Activated naive CD8-positive, alpha-beta T cell treated with anti-CD3 and anti-CD28 coated beads, Interleukin-2, amount 10 ng/mL, durations not matched to agents 7 days and 5 days (primary cell): ENCODE measurements at regions not wholly inside any gene's neighbourhood (a gene's known extent, or its start where the extent isn't known, plus 50 kb on each side); places are given as distances from the start of the nearest gene placed in this dataset.

Source experiments
- ATAC-seq: fragments of 150-1000 bp; cut with Tn5 transposase; one replicate; pipeline ENCODE4 v1.10.0; 2021; ENCODE audit warnings: low read depth, moderate library complexity
- POLR2A ChIA-PET: fragments of 350-600 bp; sonication (Branson Sonifier 250); formaldehyde crosslinking; loops from one replicate; lab custom pipeline; 2021; ENCODE audit warnings: antibody characterized with exemption; lab: Charles Lee
- DNase-seq: peaks from one replicate; pipeline ENCODE4 v3.0.0; 2021
- H3K27ac Mint-ChIP-seq: one replicate; pipeline ENCODE4 v1.8.0; 2022; ENCODE audit warnings: mild to moderate bottlenecking, mixed read lengths
- H3K27me3 Mint-ChIP-seq: one replicate; pipeline ENCODE4 v1.8.0; 2022; ENCODE audit warnings: mild to moderate bottlenecking, moderate library complexity, mixed read lengths
- H3K36me3 Mint-ChIP-seq: one replicate; pipeline ENCODE4 v1.8.0; 2021; ENCODE audit warnings: mild to moderate bottlenecking, mixed read lengths
- H3K4me1 Mint-ChIP-seq: one replicate; pipeline ENCODE4 v1.8.0; 2021; ENCODE audit warnings: mixed read lengths
- H3K4me3 Mint-ChIP-seq: one replicate; pipeline ENCODE4 v1.8.0; 2022; ENCODE audit warnings: mild to moderate bottlenecking, moderate library complexity, mixed read lengths
- H3K9me3 Mint-ChIP-seq: one replicate; pipeline ENCODE4 v1.8.0; 2021; ENCODE audit warnings: mixed read lengths

DNA sequence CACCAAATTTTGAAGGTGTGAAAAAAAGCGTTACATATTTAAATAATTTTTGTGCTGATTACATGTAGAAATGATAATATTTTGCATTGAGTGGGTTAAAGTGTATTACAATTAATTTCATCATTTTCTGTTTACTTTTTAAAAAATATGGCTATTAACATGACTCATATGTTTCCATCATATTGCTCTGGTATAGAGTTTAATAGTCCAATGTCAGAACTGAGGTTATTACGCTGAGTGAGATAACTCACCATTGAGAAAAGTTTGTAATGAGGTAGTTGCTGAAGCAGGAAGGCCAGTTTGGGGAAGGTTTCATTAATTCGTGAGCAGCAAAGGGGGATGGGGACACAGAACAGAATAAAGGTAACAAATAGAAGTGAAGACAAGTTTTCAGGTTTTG is 865.7 kb upstream of the MGAT4C start:
- Mint-ChIP-seq H3K4me3 (no peak overlapping the region), H3K9me3 (peaks cover 5% of the 10 kb centered on the region), H3K4me1 (no peaks in the 10 kb centered on the region), H3K27ac (no peak overlapping the region), H3K36me3 (no peaks in the 10 kb centered on the region), H3K27me3 (no peaks in the 10 kb centered on the region)
- DNase-seq (no peak), ATAC-seq (no peak)
- POLR2A ChIA-PET, result no interaction called here

DNA sequence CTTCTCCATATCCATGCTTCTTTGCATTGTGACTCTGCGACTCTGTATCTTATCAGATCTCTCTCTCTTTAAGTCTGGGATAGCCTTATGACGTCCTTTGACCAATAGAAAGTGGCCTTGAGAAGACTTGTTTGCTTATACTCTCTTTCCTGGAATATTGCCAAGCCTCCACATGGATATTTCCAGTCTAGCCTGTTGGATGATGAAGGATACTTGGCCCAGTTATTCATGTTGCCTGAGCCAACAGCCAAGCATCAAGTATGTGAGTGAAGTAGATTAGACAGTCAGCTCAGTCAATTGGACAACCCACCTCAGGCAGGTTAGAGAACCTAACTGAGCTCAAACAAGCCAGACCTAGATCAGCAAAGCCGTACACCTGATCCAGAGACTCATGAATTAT is 864.2 kb upstream of the MGAT4C start:
- Mint-ChIP-seq H3K9me3 (peaks cover 5% of the 10 kb centered on the region), H3K36me3 (no peaks in the 10 kb centered on the region), H3K4me3 (no peak overlapping the region), H3K4me1 (no peaks in the 10 kb centered on the region), H3K27ac (no peak overlapping the region), H3K27me3 (no peaks in the 10 kb centered on the region)
- POLR2A ChIA-PET, result no interaction called here
- ATAC-seq (no peak), DNase-seq (no peak)

DNA sequence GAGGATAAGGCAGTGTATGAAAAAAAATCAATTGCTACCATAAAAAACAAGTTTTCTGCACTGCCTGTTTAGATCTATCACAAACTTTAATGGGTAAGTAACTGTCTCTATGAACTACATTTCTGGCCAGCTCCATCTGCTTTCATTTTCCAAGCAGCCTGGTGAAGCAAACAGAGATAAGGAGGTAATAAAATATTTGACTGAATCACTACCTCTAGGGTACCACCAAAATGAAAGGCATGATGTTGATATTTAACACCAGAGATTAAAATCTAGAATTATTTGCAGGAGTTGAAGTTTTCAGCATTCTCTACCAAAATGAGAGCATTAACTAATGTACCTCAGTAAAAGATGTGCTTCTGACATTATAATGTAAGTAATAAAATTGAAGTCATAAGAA is 863.5 kb upstream of the MGAT4C start:
- POLR2A ChIA-PET, result no interaction called here
- no peak for ATAC-seq
- H3K27me3 Mint-ChIP-seq, result no peaks in the 10 kb centered on the region
- H3K27ac Mint-ChIP-seq, result no peak overlapping the region
- H3K4me3 Mint-ChIP-seq, result no peak overlapping the region
- no peaks in the 10 kb centered on the region for H3K36me3 Mint-ChIP-seq
- peaks cover 3% of the 10 kb centered on the region for H3K9me3 Mint-ChIP-seq
- DNase-seq, result no peak
- H3K4me1 Mint-ChIP-seq, result no peaks in the 10 kb centered on the region

DNA sequence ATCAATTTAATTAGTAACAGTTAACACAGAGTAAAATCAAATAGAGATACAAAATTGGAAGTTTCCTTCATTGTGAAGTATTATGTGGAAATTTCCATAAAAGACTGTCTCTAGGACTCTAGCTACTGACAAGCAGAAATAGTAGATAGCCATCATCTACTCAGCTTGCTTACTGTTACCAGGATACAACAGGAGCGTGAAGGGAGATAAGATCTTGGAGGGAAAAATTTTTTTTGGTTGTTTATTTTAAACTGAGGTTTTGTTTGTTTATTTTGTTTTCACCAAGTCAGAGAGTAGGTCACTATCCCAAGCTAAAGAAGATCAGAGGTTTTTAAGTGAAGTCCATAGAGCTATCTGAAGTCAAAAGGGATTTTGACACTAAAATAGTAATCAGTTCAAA is 861.3 kb upstream of the MGAT4C start:
- H3K36me3 Mint-ChIP-seq, result no peaks in the 10 kb centered on the region
- DNase-seq (no peak), ATAC-seq (no peak)
- H3K27ac Mint-ChIP-seq, result no peak overlapping the region
- peaks cover 2% of the 10 kb centered on the region for H3K9me3 Mint-ChIP-seq
- POLR2A ChIA-PET, result no interaction called here
- H3K27me3 Mint-ChIP-seq, result no peaks in the 10 kb centered on the region
- no peaks in the 10 kb centered on the region for H3K4me1 Mint-ChIP-seq
- H3K4me3 Mint-ChIP-seq, result no peak overlapping the region

DNA sequence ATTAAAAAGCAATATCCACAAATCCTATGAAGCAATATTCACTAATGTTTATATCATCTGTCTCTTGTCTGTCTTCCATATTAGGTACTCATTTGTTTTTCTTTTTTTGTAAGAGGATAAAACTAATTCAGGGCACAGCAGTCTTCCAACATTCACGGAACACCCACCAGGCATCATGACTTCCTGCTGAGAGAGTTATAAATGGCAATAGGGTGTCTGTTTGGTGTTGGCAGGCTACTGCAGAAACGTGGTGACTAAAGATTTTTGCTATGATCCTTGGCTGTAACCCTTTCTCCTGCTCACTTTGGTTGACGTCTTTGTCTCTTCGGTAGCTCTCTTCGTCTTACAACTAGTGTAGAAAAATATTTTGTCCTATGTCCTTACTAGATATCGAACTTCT is 860.6 kb upstream of the MGAT4C start:
- Mint-ChIP-seq H3K4me1 (no peaks in the 10 kb centered on the region), H3K9me3 (peaks cover 2% of the 10 kb centered on the region), H3K27me3 (no peaks in the 10 kb centered on the region), H3K4me3 (no peak overlapping the region), H3K27ac (no peak overlapping the region), H3K36me3 (no peaks in the 10 kb centered on the region)
- ATAC-seq (no peak), DNase-seq (no peak)
- POLR2A ChIA-PET, result no interaction called here

DNA sequence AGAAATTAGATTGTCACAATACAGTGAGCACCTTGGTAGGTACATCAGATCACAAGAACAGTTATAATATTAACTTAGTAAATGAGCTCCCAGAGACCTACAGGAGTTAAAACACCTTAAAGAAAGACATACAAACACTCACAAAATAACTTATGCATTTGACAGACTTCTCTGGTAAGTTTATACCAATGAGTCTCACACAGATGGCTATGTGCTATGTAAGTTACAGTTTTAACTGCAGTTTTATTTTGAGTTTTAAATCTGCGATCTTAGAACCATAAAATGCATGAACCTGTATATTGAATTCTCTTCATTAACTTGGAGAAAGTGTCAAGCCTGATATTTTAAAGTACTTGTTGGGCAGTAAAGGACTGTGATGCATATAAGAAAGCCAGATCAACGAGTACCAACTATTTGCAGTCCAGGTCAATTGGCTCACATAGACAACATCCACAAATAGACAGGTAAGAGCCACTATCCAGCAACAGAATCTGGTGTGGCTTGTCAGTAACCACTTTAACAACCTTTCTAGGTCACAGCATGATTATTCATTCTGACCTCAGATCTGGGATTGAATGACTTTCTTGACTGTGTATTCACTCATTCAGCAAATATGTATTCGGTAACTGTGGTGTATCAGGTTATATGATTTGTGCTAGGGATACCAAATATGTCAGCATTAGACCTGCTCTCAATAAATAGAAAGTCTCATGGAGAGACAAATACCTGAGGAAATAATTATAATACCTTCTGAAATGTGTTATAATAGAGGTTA is 856.6 kb upstream of the MGAT4C start:
- no peak for ATAC-seq
- Mint-ChIP-seq H3K36me3 (no peaks in the 10 kb centered on the region), H3K4me1 (no peaks in the 10 kb centered on the region), H3K27ac (no peak overlapping the region), H3K27me3 (no peaks in the 10 kb centered on the region), H3K4me3 (no peak overlapping the region), H3K9me3 (peaks cover 2% of the 10 kb centered on the region)
- no peak for DNase-seq
- POLR2A ChIA-PET, result no interaction called here

DNA sequence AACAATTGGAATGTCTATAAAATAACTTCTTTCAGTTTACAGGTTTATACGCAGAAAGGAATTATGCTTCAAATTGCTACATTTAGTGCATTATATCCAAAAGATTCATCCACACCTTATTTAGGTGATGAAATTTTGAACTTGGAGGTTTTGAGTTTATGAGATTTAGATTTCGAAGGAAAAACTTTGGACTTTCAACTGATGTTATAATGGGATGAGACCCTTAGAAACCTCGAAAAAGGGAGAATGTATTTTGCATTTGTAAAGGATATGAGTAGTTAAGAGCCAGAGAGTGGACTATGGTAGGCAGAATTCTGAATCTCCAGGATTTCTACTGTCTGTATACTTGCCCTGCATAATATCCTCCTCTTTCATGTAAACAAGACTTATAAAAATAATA is 851.6 kb upstream of the MGAT4C start:
- no peak for ATAC-seq
- no peaks in the 10 kb centered on the region for H3K9me3 Mint-ChIP-seq
- DNase-seq, result no peak

DNA sequence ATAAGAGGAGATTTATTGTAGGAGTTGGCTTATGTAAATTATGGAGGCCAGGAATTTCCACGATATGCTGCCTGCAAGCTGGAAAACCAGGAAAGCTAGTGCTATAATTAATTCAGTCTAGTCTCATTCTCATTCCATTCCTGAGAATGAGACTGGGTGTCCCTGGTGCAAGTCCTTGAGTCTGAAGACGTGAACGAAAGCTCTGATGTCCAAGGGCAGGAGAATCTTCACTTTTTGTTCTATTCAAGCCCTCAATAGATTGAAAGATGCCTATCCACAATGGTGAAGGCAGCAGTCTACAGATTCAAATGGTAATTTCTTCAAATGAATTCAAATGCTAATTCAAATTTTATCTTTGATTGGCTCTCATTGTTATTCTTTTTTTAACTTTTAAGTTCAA is 851.1 kb upstream of the MGAT4C start:
- ATAC-seq (no peak), DNase-seq (no peak)
- Mint-ChIP-seq H3K36me3 (no peaks in the 10 kb centered on the region), H3K4me1 (no peaks in the 10 kb centered on the region), H3K27me3 (no peaks in the 10 kb centered on the region), H3K9me3 (no peaks in the 10 kb centered on the region), H3K27ac (no peak overlapping the region), H3K4me3 (no peak overlapping the region)
- POLR2A ChIA-PET, result no interaction called here

More for the DNA sequence above, 851.6 kb upstream of the MGAT4C start:
- Mint-ChIP-seq H3K4me3 (no peak overlapping the region), H3K27me3 (no peaks in the 10 kb centered on the region), H3K36me3 (no peaks in the 10 kb centered on the region), H3K27ac (no peak overlapping the region), H3K4me1 (no peaks in the 10 kb centered on the region)
- POLR2A ChIA-PET, result no interaction called here

DNA sequence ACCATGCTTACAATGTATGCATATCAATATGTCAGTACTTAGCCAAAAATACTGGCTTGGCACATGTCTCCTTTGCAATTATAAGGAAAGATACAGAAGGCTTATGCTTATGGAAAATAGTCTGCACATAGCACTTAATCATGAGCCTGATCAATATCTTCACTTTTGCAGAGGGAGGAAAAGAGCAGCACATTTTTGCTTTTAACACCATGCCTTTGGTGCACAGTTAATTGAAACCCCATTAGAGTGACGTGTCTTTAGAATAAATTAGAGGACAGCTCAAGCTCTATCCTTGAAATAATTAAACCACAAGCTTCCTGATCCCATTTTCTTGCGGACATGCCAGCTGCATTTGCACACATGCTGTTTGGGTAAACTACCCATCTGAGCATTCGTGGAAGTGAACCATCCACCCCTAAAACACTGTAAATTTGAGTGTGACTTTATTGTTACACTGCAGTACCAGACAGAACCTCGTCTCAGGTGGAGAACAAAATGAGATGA is 839.9 kb upstream of the MGAT4C start:
- H3K4me3 Mint-ChIP-seq, result no peak overlapping the region
- no peak overlapping the region for H3K27ac Mint-ChIP-seq
- no peaks in the 10 kb centered on the region for H3K9me3 Mint-ChIP-seq
- POLR2A ChIA-PET, result no interaction called here
- no peaks in the 10 kb centered on the region for H3K27me3 Mint-ChIP-seq
- no peak for ATAC-seq
- DNase-seq, result no peak
- no peaks in the 10 kb centered on the region for H3K4me1 Mint-ChIP-seq
- no peaks in the 10 kb centered on the region for H3K36me3 Mint-ChIP-seq

DNA sequence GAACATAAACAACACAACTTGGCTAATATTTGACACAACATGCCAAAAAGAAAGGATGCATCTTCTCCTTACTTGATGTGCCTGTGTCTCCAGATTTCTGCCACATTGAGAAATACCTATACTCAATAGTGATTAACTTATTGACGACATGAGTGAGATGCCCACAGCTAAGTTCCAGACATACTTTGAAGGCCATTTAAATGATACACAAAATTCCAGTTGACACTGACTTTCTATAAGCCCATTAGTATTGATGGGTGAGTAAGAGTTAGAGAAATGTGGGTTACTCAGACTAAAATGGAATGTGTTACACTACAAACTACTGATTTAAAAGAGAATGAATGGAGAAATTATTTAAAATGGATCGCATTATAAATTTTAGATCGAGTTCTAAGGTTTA is 838.2 kb upstream of the MGAT4C start:
- DNase-seq (no peak), ATAC-seq (no peak)
- no peak overlapping the region for H3K27ac Mint-ChIP-seq
- POLR2A ChIA-PET, result no interaction called here
- H3K4me3 Mint-ChIP-seq, result no peak overlapping the region
- no peaks in the 10 kb centered on the region for H3K27me3 Mint-ChIP-seq
- no peaks in the 10 kb centered on the region for H3K9me3 Mint-ChIP-seq
- H3K36me3 Mint-ChIP-seq, result no peaks in the 10 kb centered on the region
- H3K4me1 Mint-ChIP-seq, result no peaks in the 10 kb centered on the region

DNA sequence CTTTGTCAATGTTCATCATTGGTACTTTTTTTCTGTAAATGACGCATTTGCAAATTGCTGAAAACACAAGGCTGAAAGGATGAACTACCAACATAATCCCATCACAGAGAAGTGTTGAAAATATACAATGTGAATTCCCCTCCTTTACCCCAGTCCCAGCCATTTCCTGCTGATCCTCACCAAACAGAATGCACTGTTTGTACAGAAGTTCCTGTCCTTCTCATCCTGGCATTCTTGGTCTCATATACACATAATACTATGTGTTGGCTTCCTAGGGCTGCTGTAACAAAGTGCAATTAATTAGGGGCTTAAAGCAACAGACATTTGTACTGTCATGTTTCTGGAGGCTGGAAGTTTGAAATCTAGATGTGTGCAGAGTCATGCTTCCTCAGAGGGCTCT is 836.2 kb upstream of the MGAT4C start:
- H3K36me3 Mint-ChIP-seq, result no peaks in the 10 kb centered on the region
- H3K27me3 Mint-ChIP-seq, result no peaks in the 10 kb centered on the region
- no peaks in the 10 kb centered on the region for H3K9me3 Mint-ChIP-seq
- no peak for ATAC-seq
- H3K4me3 Mint-ChIP-seq, result no peak overlapping the region
- DNase-seq, result no peak
- no peak overlapping the region for H3K27ac Mint-ChIP-seq
- H3K4me1 Mint-ChIP-seq, result no peaks in the 10 kb centered on the region
- POLR2A ChIA-PET, result no interaction called here

DNA sequence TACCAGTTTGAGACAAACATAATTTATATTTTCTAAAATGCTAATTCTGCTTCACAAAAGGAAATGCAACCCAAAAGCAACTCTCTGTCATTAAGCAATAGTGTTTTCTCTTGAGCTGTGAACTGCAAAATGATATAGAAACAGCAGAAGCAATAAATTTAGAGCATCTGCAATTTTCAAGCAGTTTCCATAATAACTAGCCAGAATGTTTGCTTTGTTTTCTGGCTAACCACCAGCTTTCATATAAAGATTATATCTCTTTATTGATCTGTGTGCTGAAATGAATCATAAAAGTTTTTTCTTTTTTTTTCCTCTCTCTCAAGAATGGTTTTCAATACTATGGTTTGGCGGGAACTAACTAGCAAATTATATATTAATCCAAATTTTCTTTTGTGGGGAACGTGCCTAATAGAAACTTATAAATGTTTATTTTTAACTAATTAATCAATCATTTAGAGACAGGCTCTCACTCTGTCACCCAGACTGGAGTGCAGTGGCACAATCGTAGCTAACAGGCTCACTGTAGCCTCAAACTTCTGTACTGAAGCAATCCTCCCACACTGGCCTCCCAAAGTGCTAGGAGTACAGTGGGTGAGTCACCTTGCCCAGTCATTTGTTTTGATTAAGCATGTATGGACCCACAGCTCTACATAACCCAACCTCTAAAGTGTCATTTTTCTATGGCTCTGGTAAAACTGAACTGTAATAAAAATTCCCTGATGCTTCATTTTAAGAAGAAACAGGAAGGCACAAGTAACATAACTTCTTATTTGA is 830.1 kb upstream of the MGAT4C start:
- peaks cover 1% of the 10 kb centered on the region for H3K9me3 Mint-ChIP-seq
- no peaks in the 10 kb centered on the region for H3K27me3 Mint-ChIP-seq
- POLR2A ChIA-PET, result no interaction called here
- DNase-seq (no peak), ATAC-seq (no peak)
- H3K4me1 Mint-ChIP-seq, result no peaks in the 10 kb centered on the region
- no peak overlapping the region for H3K4me3 Mint-ChIP-seq
- H3K36me3 Mint-ChIP-seq, result no peaks in the 10 kb centered on the region
- no peak overlapping the region for H3K27ac Mint-ChIP-seq

DNA sequence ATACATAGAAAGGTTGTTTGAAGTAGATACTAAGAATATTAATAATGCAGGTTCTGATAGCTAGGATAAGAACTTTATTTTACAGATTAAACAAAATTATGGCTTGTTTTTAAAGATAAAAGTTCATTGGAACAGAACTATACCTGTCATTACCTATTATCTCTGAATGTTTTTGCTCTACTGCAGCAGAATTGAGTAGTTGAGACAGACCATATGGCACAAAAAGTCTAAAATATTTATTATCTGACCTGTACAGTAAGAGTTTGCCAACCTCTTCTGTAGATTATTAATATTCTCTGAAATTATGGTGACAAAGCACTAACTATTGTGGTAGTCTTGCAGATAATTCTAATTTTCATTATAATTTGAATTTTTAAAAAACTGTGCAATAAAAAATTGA is 829.1 kb upstream of the MGAT4C start:
- Mint-ChIP-seq H3K4me1 (no peaks in the 10 kb centered on the region), H3K9me3 (peaks cover 1% of the 10 kb centered on the region), H3K27ac (no peak overlapping the region), H3K36me3 (no peaks in the 10 kb centered on the region), H3K27me3 (no peaks in the 10 kb centered on the region), H3K4me3 (no peak overlapping the region)
- DNase-seq (no peak), ATAC-seq (no peak)
- POLR2A ChIA-PET, result no interaction called here

DNA sequence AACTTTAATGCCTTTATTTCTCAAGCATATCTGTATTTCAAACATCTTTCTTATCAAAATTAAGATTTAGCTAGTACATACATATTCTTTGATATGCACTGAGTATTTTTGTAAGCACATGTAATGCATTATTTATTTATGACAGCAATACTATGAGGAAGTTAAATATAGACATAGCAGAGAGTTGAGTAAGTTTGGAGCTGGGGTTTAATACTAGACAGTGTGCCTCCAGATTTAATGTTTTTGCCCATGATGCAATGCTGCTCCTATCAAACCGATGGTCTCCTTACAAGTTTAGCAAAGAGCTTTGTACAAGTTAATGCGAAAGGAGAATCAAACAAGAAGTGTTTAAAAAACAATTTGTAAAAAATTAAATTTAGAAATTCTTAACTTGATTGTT is 826.6 kb upstream of the MGAT4C start:
- H3K27me3 Mint-ChIP-seq, result no peaks in the 10 kb centered on the region

More for the DNA sequence above, 826.6 kb upstream of the MGAT4C start:
- DNase-seq (no peak), ATAC-seq (no peak)
- H3K9me3 Mint-ChIP-seq, result peaks cover 1% of the 10 kb centered on the region
- H3K4me1 Mint-ChIP-seq, result no peaks in the 10 kb centered on the region
- no peaks in the 10 kb centered on the region for H3K36me3 Mint-ChIP-seq
- H3K27ac Mint-ChIP-seq, result no peak overlapping the region
- POLR2A ChIA-PET, result no interaction called here
- no peak overlapping the region for H3K4me3 Mint-ChIP-seq
